Smooth muscle cell (in vitro differentiated cells): ENCODE measurements at regions not wholly inside any gene's neighbourhood (a gene's known extent, or its start where the extent isn't known, plus 50 kb on each side); places are given as distances from the start of the nearest gene placed in this dataset.

Source experiments
- DNase-seq: peaks from one replicate; lab custom pipeline; 2025; ENCODE audit not compliant: unreplicated experiment; lab: John Stamatoyannopoulos, UW
- H2AFZ ChIP-seq: fragments of 200-600 bp; sonication (generic); 2 replicates; pipeline ENCODE4 v1.6.0; 2016; ENCODE audit warnings: antibody characterized with exemption, low read depth, mild to moderate bottlenecking
- H3F3A ChIP-seq: fragments of 200-600 bp; sonication (generic); 2 replicates; pipeline ENCODE4 v1.6.0; 2017; ENCODE audit warnings: antibody characterized with exemption, low read depth
- H3K27ac ChIP-seq: fragments of 200-600 bp; sonication (generic); 2 replicates; pipeline ENCODE4 v1.5.1; 2016; ENCODE audit warnings: low read depth, mild to moderate bottlenecking
- H3K27me3 ChIP-seq: fragments of 200-600 bp; sonication (generic); 2 replicates; pipeline ENCODE4 v1.6.1; 2016; ENCODE audit warnings: low read depth, mild to moderate bottlenecking
- H3K36me3 ChIP-seq: fragments of 200-600 bp; sonication (generic); 2 replicates; pipeline ENCODE4 v1.5.1; 2016; ENCODE audit warnings: low read depth
- H3K4me1 ChIP-seq: fragments of 200-600 bp; sonication (generic); 2 replicates; pipeline ENCODE4 v1.5.1; 2016; ENCODE audit warnings: low read depth
- H3K4me2 ChIP-seq: fragments of 200-600 bp; sonication (generic); 2 replicates; pipeline ENCODE4 v1.6.0; 2016; ENCODE audit warnings: mild to moderate bottlenecking
- H3K4me3 ChIP-seq: fragments of 200-600 bp; sonication (generic); 2 replicates; pipeline ENCODE4 v1.5.1; 2016; ENCODE audit warnings: mild to moderate bottlenecking
- H3K79me2 ChIP-seq: fragments of 200-600 bp; sonication (generic); 2 replicates; pipeline ENCODE4 v1.6.0; 2016; ENCODE audit warnings: low read depth, mild to moderate bottlenecking
- H3K9ac ChIP-seq: fragments of 200-600 bp; sonication (generic); 2 replicates; pipeline ENCODE4 v1.6.0; 2016; ENCODE audit warnings: low read depth
- H3K9me3 ChIP-seq: fragments of 200-600 bp; sonication (generic); replicated peaks from 2 replicates; pipeline ENCODE4 v1.5.1; 2016; ENCODE audit warnings: low read depth
- H4K20me1 ChIP-seq: fragments of 200-600 bp; sonication (generic); 2 replicates; pipeline ENCODE4 v1.6.0; 2016; ENCODE audit warnings: low read depth
- WGBS: methylation state at CpG from one replicate; pipeline ENCODE4 v1.1.7; 2016; ENCODE audit warnings: low lambda C conversion rate; 5-methylcytosine and 5-hydroxymethylcytosine counted together
- TF ChIP-seq, protein P1 (sequence below): fragments of 200-600 bp; sonication (generic); IDR thresholded peaks from 2 replicates; pipeline ENCODE4 v1.5.1; 2017; ENCODE audit warnings: borderline replicate concordance, mild to moderate bottlenecking, antibody characterized with exemption; ENCODE audit not compliant: insufficient read depth, poor library complexity, severe bottlenecking

DNA sequence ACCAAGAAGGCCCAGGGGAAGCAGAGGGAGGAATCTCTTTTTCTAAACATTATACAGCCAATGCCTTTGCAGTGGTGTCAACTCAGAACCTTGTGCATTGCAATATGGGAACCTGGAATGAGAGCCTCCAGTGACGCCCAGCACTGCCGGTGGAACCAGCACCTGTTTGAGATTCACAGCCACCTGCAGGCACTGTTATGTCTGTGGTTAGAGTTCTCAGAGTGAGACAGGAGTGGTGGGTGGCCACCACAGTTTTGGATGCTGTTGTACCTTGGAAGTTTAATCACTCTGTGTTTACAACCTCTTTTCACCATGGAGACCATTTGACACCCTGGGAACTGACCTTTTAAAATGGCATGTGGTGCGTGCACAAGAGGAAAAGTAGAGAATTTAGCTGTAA, 185.3 kb upstream of the KCNG1 start:
- Histone ChIP-seq H3K27ac (no peak overlapping the region), H4K20me1 (no peaks in the 10 kb centered on the region), H3K9me3 (no peaks in the 10 kb centered on the region), H3K79me2 (no peaks in the 10 kb centered on the region), H3K9ac (no peak overlapping the region), H3F3A (no peaks in the 10 kb centered on the region), H3K4me3 (no peak overlapping the region), H2AFZ (no peak overlapping the region), H3K27me3 (no peaks in the 10 kb centered on the region), H3K4me1 (no peaks in the 10 kb centered on the region), H3K36me3 (no peaks in the 10 kb centered on the region), H3K4me2 (no peak overlapping the region)
- DNase-seq, result no peak
- TF ChIP-seq, protein P1, sequence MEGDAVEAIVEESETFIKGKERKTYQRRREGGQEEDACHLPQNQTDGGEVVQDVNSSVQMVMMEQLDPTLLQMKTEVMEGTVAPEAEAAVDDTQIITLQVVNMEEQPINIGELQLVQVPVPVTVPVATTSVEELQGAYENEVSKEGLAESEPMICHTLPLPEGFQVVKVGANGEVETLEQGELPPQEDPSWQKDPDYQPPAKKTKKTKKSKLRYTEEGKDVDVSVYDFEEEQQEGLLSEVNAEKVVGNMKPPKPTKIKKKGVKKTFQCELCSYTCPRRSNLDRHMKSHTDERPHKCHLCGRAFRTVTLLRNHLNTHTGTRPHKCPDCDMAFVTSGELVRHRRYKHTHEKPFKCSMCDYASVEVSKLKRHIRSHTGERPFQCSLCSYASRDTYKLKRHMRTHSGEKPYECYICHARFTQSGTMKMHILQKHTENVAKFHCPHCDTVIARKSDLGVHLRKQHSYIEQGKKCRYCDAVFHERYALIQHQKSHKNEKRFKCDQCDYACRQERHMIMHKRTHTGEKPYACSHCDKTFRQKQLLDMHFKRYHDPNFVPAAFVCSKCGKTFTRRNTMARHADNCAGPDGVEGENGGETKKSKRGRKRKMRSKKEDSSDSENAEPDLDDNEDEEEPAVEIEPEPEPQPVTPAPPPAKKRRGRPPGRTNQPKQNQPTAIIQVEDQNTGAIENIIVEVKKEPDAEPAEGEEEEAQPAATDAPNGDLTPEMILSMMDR, result no peak
- WGBS, result 85% methylated on average over 3 of the region's 3 CpGs

DNA sequence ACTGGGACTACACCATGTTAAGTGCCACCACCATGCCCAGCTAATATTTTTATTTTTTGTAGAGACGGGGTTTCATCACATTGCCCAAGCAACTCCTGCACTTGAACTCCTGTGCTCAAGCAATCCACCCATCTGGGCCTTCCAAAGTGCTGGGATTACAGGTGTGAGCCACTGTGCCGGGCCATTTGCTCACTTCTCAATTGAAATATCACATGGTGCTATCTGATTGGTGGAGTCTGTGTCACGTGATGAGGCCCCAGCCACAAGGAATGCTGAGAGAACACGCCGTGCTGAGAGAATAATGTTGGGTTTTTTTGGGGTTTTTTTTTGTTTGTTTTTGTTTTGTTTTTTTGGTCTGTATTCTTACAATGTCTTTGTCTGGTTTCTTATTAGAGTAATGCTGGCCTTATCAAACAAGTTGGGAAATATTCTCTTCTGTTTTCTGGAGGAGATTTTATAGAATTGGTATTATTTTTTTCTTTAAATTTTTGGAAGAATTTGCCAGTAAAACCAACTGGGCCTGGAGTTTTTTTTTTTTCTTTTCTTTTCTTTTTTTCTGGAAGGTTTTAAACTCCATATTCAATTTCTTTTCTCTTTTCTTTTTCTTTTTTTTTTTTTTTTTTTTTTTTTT, 183.2 kb upstream of the KCNG1 start:
- Histone ChIP-seq H3K9me3 (no peaks in the 10 kb centered on the region), H3K27ac (no peak overlapping the region), H3K79me2 (no peaks in the 10 kb centered on the region), H3K36me3 (no peaks in the 10 kb centered on the region), H3K4me1 (no peaks in the 10 kb centered on the region), H4K20me1 (no peaks in the 10 kb centered on the region), H3F3A (no peaks in the 10 kb centered on the region), H3K9ac (no peak overlapping the region), H2AFZ (no peak overlapping the region), H3K4me3 (no peak overlapping the region), H3K4me2 (no peak overlapping the region), H3K27me3 (no peaks in the 10 kb centered on the region)
- DNase-seq, result no peak
- WGBS, result 95% methylated on average over 5 of the region's 5 CpGs
- TF ChIP-seq, protein P1, result no peak

DNA sequence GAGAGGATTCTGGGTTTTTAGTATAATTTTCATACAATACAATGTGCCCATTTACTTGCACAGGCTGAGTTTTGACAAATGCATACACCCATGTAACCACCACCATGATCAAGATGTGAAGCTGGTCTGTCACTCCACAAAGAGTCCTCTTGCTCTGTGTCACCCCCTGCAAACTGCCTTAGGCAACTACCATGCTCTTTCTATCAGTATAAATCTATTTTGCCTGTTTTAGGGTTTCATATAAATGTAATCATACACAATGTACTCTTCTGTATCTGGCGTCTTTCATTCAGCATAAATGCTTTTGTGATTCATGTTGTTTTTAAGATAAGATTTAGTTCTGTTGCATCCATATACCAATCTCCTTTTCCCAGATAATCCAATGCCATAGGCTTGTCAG, 181.9 kb upstream of the KCNG1 start:
- Histone ChIP-seq H3K4me2 (no peak overlapping the region), H3K27me3 (no peaks in the 10 kb centered on the region), H3K79me2 (no peaks in the 10 kb centered on the region), H3K36me3 (no peaks in the 10 kb centered on the region), H3K9me3 (no peaks in the 10 kb centered on the region), H3K4me3 (no peak overlapping the region), H3K4me1 (no peaks in the 10 kb centered on the region), H3K27ac (no peak overlapping the region), H2AFZ (no peak overlapping the region), H3K9ac (no peak overlapping the region), H3F3A (no peaks in the 10 kb centered on the region), H4K20me1 (no peaks in the 10 kb centered on the region)
- TF ChIP-seq, protein P1, result no peak
- DNase-seq, result no peak
- 78% methylated on average over 1 of the region's 1 CpG for WGBS

GRCh38 chr20:51204051-51204715, 181.3 kb upstream of the KCNG1 start:
- no peaks in the 10 kb centered on the region for H4K20me1 ChIP-seq
- H3K4me3 ChIP-seq, result no peak overlapping the region
- 61% methylated on average over 3 of the region's 3 CpGs for WGBS
- no peaks in the 10 kb centered on the region for H3K79me2 ChIP-seq
- no peak for DNase-seq
- H3K9me3 ChIP-seq, result no peaks in the 10 kb centered on the region
- H3F3A ChIP-seq, result no peaks in the 10 kb centered on the region
- no peak overlapping the region for H3K27ac ChIP-seq
- no peaks in the 10 kb centered on the region for H3K4me1 ChIP-seq
- no peaks in the 10 kb centered on the region for H3K27me3 ChIP-seq
- no peak overlapping the region for H3K9ac ChIP-seq
- H3K4me2 ChIP-seq, result no peak overlapping the region
- H3K36me3 ChIP-seq, result no peaks in the 10 kb centered on the region
- H2AFZ ChIP-seq, result no peak overlapping the region
- TF ChIP-seq, protein P1, result no peak
